ENCODE measurements at regions not wholly inside any gene's neighbourhood (a gene's known extent, or its start where the extent isn't known, plus 50 kb on each side); places are given as distances from the start of the nearest gene placed in this dataset.

GRCh38 chr6:51429017-51429712 lies 610.5 kb downstream of the TFAP2B start:
- Histone ChIP-seq H3K4me1 (ENCODE audit: control insufficient read depth in 5 of 5, insufficient read depth in 5 of 5, low read length in 5 of 5) (no peaks in the 10 kb centered on the region), H3K36me3 (ENCODE audit: control insufficient read depth in 4 of 4, insufficient read depth in 4 of 4, low read length in 4 of 4) (no peaks in the 10 kb centered on the region), H3K4me3 (no peak overlapping the region), H3K27me3 (ENCODE audit: control insufficient read depth in 3 of 3, insufficient read depth in 3 of 3, low read length in 2 of 3) (no peaks in the 10 kb centered on the region), H3K9ac (ENCODE audit: insufficient read depth in 1 of 2, low read length in 2 of 2) (no peak overlapping the region), H3K27ac (ENCODE audit: low read depth in 1 of 2, low read length in 1 of 2) (no peak overlapping the region), H3K9me3 (ENCODE audit: control insufficient read depth in 4 of 4, insufficient read depth in 3 of 4, low read length in 3 of 4) (no peaks in the 10 kb centered on the region)
- no peak for TF ChIP-seq CTCF (IDR thresholded peaks at IDR 0.05; ENCODE audit: control extremely low read depth, extremely low read depth)
- no peak for DNase-seq
- ATAC-seq (ENCODE audit: insufficient read depth, low FRiP score) = no peak
- 78 to 81% methylated on average over 7 of the region's 7 CpGs for WGBS, 2 donors

GRCh38 chr6:51430589-51430988 lies 611.9 kb downstream of the TFAP2B start:
- Histone ChIP-seq H3K27me3 (ENCODE audit: control insufficient read depth in 3 of 3, insufficient read depth in 3 of 3, low read length in 2 of 3) (no peaks in the 10 kb centered on the region), H3K4me3 (no peak overlapping the region), H3K9ac (ENCODE audit: insufficient read depth in 1 of 2, low read length in 2 of 2) (no peak overlapping the region), H3K9me3 (ENCODE audit: control insufficient read depth in 4 of 4, insufficient read depth in 3 of 4, low read length in 3 of 4) (no peaks in the 10 kb centered on the region), H3K27ac (ENCODE audit: low read depth in 1 of 2, low read length in 1 of 2) (no peak overlapping the region), H3K36me3 (ENCODE audit: control insufficient read depth in 4 of 4, insufficient read depth in 4 of 4, low read length in 4 of 4) (no peaks in the 10 kb centered on the region), H3K4me1 (ENCODE audit: control insufficient read depth in 5 of 5, insufficient read depth in 5 of 5, low read length in 5 of 5) (no peaks in the 10 kb centered on the region)
- 75 to 80% methylated on average over 2 of the region's 2 CpGs for WGBS, 2 donors
- no peak for TF ChIP-seq CTCF (IDR thresholded peaks at IDR 0.05; ENCODE audit: control extremely low read depth, extremely low read depth)
- no peak for DNase-seq
- no peak for ATAC-seq (ENCODE audit: insufficient read depth, low FRiP score)

GRCh38 chr6:51432481-51432880 lies 613.8 kb downstream of the TFAP2B start:
- DNase-seq (no peak), ATAC-seq (ENCODE audit: insufficient read depth, low FRiP score) (no peak)
- Histone ChIP-seq H3K27me3 (ENCODE audit: control insufficient read depth in 3 of 3, insufficient read depth in 3 of 3, low read length in 2 of 3) (no peaks in the 10 kb centered on the region), H3K4me3 (no peak overlapping the region), H3K9me3 (ENCODE audit: control insufficient read depth in 4 of 4, insufficient read depth in 3 of 4, low read length in 3 of 4) (no peaks in the 10 kb centered on the region), H3K4me1 (ENCODE audit: control insufficient read depth in 5 of 5, insufficient read depth in 5 of 5, low read length in 5 of 5) (no peaks in the 10 kb centered on the region), H3K36me3 (ENCODE audit: control insufficient read depth in 4 of 4, insufficient read depth in 4 of 4, low read length in 4 of 4) (no peaks in the 10 kb centered on the region), H3K27ac (ENCODE audit: low read depth in 1 of 2, low read length in 1 of 2) (no peak overlapping the region), H3K9ac (ENCODE audit: insufficient read depth in 1 of 2, low read length in 2 of 2) (no peak overlapping the region)
- TF ChIP-seq CTCF (IDR thresholded peaks at IDR 0.05; ENCODE audit: control extremely low read depth, extremely low read depth) = no peak
- WGBS, 2 donors = 77% methylated on average over 3 of the region's 3 CpGs
